SU-DHL-6 (cell line): ENCODE measurements at regions not wholly inside any gene's neighbourhood (a gene's known extent, or its start where the extent isn't known, plus 50 kb on each side); places are given as distances from the start of the nearest gene placed in this dataset.

Experiments
- CTCF ChIP-seq: fragments of 200-600 bp; sonication (generic); IDR thresholded peaks from one replicate; pipeline ENCODE4 v1.5.1; 2017; ENCODE audit warnings: antibody characterized with exemption, mild to moderate bottlenecking, low read length, moderate library complexity; ENCODE audit not compliant: insufficient read depth, poor library complexity, severe bottlenecking
- EZH2phosphoT487 ChIP-seq: fragments of 200-600 bp; sonication (generic), shearing (Covaris generic); conservative IDR thresholded peaks from 2 replicates; pipeline ENCODE4 v1.6.1; 2018; ENCODE audit warnings: mild to moderate bottlenecking, antibody characterized with exemption, low read length, moderate library complexity, mixed read lengths

GRCh38 chr18:29512203-29512602, 1335.3 kb upstream of the CDH2 start:
- no peak for TF ChIP-seq EZH2phosphoT487
- no peak for TF ChIP-seq CTCF
